Keratinocyte (primary cell): ENCODE measurements at regions not wholly inside any gene's neighbourhood (a gene's known extent, or its start where the extent isn't known, plus 50 kb on each side); places are given as distances from the start of the nearest gene placed in this dataset.

Experiments
- CTCF ChIP-seq, 3 experiments: IDR thresholded peaks in 1 of 3; conservative IDR thresholded peaks in 1 of 3; optimal IDR thresholded peaks in 1 of 3; 2 replicates in 2 of 3; 3 replicates in 1 of 3; pipeline versions ENCODE3 to v1.5.1; 2011; ENCODE audit warnings: low read length in 3 of 3, mild to moderate bottlenecking in 3 of 3, moderate library complexity in 2 of 3, control low read depth in 1 of 3, inconsistent platforms in 1 of 3; ENCODE audit not compliant: insufficient read depth in 2 of 3; ENCODE audit errors: extremely low read depth in 1 of 3
- EZH2 ChIP-seq: IDR thresholded peaks from one replicate; pipeline ENCODE4 v1.6.1; 2012; ENCODE audit warnings: inconsistent platforms, mild to moderate bottlenecking, low read length, moderate library complexity

- no peak for TF ChIP-seq CTCF (optimal IDR thresholded peaks at IDR 0.05 in 1 of 3, IDR thresholded peaks at IDR 0.05 in 1 of 3, conservative IDR thresholded peaks at IDR 0.05 in 1 of 3; ENCODE audit: extremely low read depth in 1 of 3, insufficient read depth in 2 of 3, low read length in 3 of 3)
- TF ChIP-seq EZH2: no peak
These were observed 57.6 kb upstream of the GRAMD2B start for GRCh38 chr5:126365446-126366198.
